GM13976 (cell line): ENCODE measurements at regions not wholly inside any gene's neighbourhood (a gene's known extent, or its start where the extent isn't known, plus 50 kb on each side); places are given as distances from the start of the nearest gene placed in this dataset.

Experiments
- DNase-seq: peaks from one replicate; pipeline ENCODE4 v3.0.0; 2012; ENCODE audit warnings: low spot score
- in situ Hi-C: fragments of 300-500 bp; cut with MboI; formaldehyde crosslinking; loops from one replicate; pipeline ENCODE4 v1.12.0; 2022; ENCODE audit warnings: low sequenced_read_pairs, mixed read lengths, inconsistent platforms; ENCODE audit not compliant: unreplicated experiment
- TF ChIP-seq, protein P1 (sequence below): IDR thresholded peaks from 2 replicates; pipeline ENCODE4 v1.5.1; 2012; ENCODE audit warnings: borderline replicate concordance, mild to moderate bottlenecking; ENCODE audit not compliant: insufficient read depth; ENCODE audit errors: extremely low read depth, missing control alignments, control extremely low read depth

DNA sequence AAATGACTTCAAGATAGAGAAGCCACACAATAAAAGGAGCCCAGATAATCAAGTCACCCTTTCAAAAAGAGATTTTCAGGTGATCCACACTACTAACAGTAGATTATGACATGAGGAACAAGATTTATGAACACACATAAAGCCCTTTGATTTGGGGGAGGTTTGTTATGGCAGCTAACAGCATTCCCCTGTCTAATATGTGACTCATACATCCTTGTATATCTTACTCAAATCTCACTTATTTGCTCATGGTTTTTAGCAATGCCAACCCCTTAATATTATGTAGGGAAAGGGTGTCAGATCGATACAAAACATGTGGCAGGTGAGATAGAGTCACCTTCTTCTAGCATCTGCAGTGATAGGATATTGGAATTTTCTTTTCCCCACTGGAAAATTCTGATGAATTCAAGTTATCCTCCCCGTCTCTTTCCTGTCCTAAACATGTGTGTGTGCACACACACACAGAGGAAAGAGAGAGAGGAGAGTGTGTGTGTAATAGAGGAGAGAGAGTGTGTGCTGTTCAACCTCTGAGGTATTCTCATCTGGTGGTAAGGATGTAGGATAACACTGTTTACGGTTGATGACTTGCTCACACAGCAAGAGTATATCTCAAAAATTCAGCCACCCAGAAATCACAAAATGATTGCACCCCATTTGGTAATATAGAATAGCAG, 319.9 kb downstream of the KCNC2 start:
- TF ChIP-seq, protein P1, sequence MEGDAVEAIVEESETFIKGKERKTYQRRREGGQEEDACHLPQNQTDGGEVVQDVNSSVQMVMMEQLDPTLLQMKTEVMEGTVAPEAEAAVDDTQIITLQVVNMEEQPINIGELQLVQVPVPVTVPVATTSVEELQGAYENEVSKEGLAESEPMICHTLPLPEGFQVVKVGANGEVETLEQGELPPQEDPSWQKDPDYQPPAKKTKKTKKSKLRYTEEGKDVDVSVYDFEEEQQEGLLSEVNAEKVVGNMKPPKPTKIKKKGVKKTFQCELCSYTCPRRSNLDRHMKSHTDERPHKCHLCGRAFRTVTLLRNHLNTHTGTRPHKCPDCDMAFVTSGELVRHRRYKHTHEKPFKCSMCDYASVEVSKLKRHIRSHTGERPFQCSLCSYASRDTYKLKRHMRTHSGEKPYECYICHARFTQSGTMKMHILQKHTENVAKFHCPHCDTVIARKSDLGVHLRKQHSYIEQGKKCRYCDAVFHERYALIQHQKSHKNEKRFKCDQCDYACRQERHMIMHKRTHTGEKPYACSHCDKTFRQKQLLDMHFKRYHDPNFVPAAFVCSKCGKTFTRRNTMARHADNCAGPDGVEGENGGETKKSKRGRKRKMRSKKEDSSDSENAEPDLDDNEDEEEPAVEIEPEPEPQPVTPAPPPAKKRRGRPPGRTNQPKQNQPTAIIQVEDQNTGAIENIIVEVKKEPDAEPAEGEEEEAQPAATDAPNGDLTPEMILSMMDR, result no peak
- no peak for DNase-seq
- in situ Hi-C loops, result no loop called here

- DNase-seq, result peak; percentile 11
- TF ChIP-seq, protein P1, result no peak
- in situ Hi-C loops, result no loop called here
These were observed 319.4 kb downstream of the KCNC2 start for GRCh38 chr12:74890237-74890599.

- TF ChIP-seq, protein P1, result no peak
- in situ Hi-C loops, result no loop called here
- no peak for DNase-seq
These were observed 318.5 kb downstream of the KCNC2 start for GRCh38 chr12:74891083-74891668.

GRCh38 chr12:74892057-74892633, 317.5 kb downstream of the KCNC2 start:
- TF ChIP-seq, protein P1, result no peak
- DNase-seq, result no peak
- in situ Hi-C loops, result no loop called here

GRCh38 chr12:74896186-74896585, 313.5 kb downstream of the KCNC2 start:
- TF ChIP-seq, protein P1, result no peak
- in situ Hi-C loops, result no loop called here
- no peak for DNase-seq

DNA sequence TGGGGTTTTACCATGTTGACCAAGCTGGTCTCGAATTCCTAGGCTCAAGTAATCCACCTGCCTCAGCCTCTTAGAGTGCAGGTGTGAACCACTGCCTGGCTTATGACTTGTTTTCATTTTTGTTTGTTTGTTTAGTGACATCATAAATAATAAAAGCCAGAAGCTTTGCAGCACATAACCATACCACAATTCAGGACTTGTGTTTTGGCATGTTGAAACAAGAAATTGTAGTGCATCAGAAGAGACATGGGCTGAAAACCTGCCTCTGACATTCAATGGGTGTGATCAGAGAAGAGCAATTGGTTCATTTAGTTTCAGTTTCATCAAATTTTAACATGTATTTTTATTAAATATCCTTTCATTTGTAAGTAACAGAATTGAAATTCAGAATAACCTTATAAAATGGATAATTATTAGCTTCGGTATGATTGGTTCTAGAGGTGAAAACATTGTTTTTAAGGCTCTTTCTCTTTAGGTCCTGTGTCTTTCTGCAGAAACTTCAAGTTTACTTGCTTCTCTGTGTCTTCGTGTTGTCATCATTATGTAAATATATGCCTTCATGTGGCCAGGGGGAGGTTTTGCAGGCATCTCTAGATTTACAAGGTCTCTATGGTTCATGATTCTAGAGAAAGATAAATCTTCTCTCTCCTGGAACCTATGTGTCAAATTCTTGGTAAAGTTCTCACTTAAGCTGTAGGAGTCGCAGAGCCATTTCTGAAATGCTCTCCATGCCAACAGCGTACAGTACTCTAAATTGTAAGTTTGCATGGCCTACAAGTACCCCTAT, 312.0 kb downstream of the KCNC2 start:
- in situ Hi-C loops, result no loop called here
- no peak for DNase-seq
- TF ChIP-seq, protein P1, result no peak
